HepG2 (cell line): ENCODE measurements at regions not wholly inside any gene's neighbourhood (a gene's known extent, or its start where the extent isn't known, plus 50 kb on each side); places are given as distances from the start of the nearest gene placed in this dataset.

Experiments
- ATAC-seq: fragments of 200-7000 bp; cut with Tn5 transposase; 3 replicates; pipeline ENCODE4 v1.9.1; 2020; ENCODE audit warnings: mild to moderate bottlenecking, moderate library complexity
- BruUV-seq: library from RNA; stranded (reverse); fragments of 400-500 nt; replicated peaks from 2 replicates; lab custom pipeline; 2021; lab: Mats Ljungman, UMichigan
- CTCF ChIA-PET: fragments of 300-600 bp; formaldehyde crosslinking; extraction: SDS; loops from one replicate; lab custom pipeline; 2021; ENCODE audit warnings: low total read pairs, inconsistent platforms, low intra/inter-chr PET ratio; lab: Yijun Ruan, JAX
- POLR2A ChIA-PET: fragments of 350-600 bp; sonication (Branson Sonifier 250); formaldehyde crosslinking; loops from one replicate; lab custom pipeline; 2020; ENCODE audit warnings: antibody characterized with exemption, inconsistent platforms; lab: Yijun Ruan, JAX
- DNase-seq: peaks from one replicate; pipeline ENCODE4 v3.0.0-alpha.2; 2015; ENCODE audit warnings: low spot score
- FAIRE-seq: peaks from 3 replicates; lab custom pipeline; 2011; peaks lifted over from hg19 to GRCh38; lab: Jason Lieb, UNC
- H2AFZ ChIP-seq: one replicate; pipeline ENCODE4 v1.6.1; 2011; ENCODE audit warnings: low read length, inconsistent platforms
- H3K27ac ChIP-seq: fragments of 300-600 bp; 3 replicates; pipeline ENCODE4 v1.8.0; 2011; ENCODE audit warnings: mixed run types, mild to moderate bottlenecking, mixed read lengths, low read length, inconsistent platforms; ENCODE audit not compliant: insufficient read depth; ENCODE audit errors: extremely low read length
- H3K27me3 ChIP-seq, 2 experiments: fragments of 200-600 bp in 1 of 2; 2 replicates in 1 of 2; 3 replicates in 1 of 2; pipeline versions ENCODE4 v1.6.0 to v1.8.0; 2011; ENCODE audit warnings: low read length in 2 of 2, mild to moderate bottlenecking in 2 of 2, moderate library complexity in 2 of 2, inconsistent platforms in 1 of 2; ENCODE audit not compliant: insufficient read depth in 2 of 2, control insufficient read depth in 1 of 2
- H3K36me3 ChIP-seq, 2 experiments: fragments of 200-600 bp in 1 of 2; replicated peaks in 1 of 2; 2 replicates in 1 of 2; 3 replicates in 1 of 2; pipeline versions ENCODE4 v1.5.1 to v1.8.0; 2011; ENCODE audit warnings: low read length in 2 of 2, inconsistent platforms in 1 of 2; ENCODE audit not compliant: insufficient read depth in 2 of 2, control insufficient read depth in 1 of 2
- H3K4me1 ChIP-seq: 2 replicates; pipeline ENCODE4 v1.5.1; 2012; ENCODE audit warnings: low read length, inconsistent platforms; ENCODE audit not compliant: insufficient read depth
- H3K4me2 ChIP-seq: 2 replicates; pipeline ENCODE4 v1.6.0; 2011; ENCODE audit warnings: low read depth, low read length, inconsistent platforms
- H3K4me3 ChIP-seq, 3 experiments: fragments of 200-600 bp in 1 of 3; sonication (generic), shearing (Covaris generic) in 1 of 3; replicated peaks in 1 of 3; 2 replicates each; pipeline ENCODE4 v1.5.1; 2011 to 2016; ENCODE audit warnings: low read length in 3 of 3, inconsistent platforms in 2 of 3, low read depth in 2 of 3, mild to moderate bottlenecking in 2 of 3, control low read depth in 1 of 3, mixed read lengths in 1 of 3; ENCODE audit not compliant: insufficient read depth in 1 of 3
- H3K79me2 ChIP-seq: one replicate; pipeline ENCODE4 v1.6.1; 2011; ENCODE audit warnings: low read length, inconsistent platforms; ENCODE audit not compliant: insufficient read depth
- H3K9ac ChIP-seq: 2 replicates; pipeline ENCODE4 v1.6.0; 2011; ENCODE audit warnings: mild to moderate bottlenecking, low read depth, low read length, inconsistent platforms; ENCODE audit not compliant: insufficient read depth
- H3K9me3 ChIP-seq: 2 replicates; pipeline ENCODE4 v1.5.1; 2012; ENCODE audit warnings: mild to moderate bottlenecking, low read length
- H4K20me1 ChIP-seq: 2 replicates; pipeline ENCODE4 v1.6.0; 2011; ENCODE audit warnings: inconsistent platforms, mild to moderate bottlenecking, low read length, moderate library complexity; ENCODE audit not compliant: insufficient read depth
- PREB ChIP-seq: sonication (generic); formaldehyde crosslinking; IDR thresholded peaks from 2 replicates; pipeline ENCODE4 v1.4.0; 2020; ENCODE audit warnings: missing genetic modification reagents
- SKIL ChIP-seq: sonication (generic); formaldehyde crosslinking; IDR thresholded peaks from 2 replicates; pipeline ENCODE4 v1.8.0; 2022; ENCODE audit warnings: missing genetic modification reagents, mild to moderate bottlenecking, moderate library complexity, borderline replicate concordance
- ZNF143 ChIP-seq: sonication (generic); formaldehyde crosslinking; IDR thresholded peaks from 2 replicates; pipeline ENCODE4 v1.4.0; 2020; ENCODE audit warnings: missing genetic modification reagents
- ZNF574 ChIP-seq: sonication (generic); formaldehyde crosslinking; IDR thresholded peaks from 2 replicates; pipeline ENCODE4 v1.4.0; 2020; ENCODE audit warnings: missing genetic modification reagents
- ZNF713 ChIP-seq: sonication (generic); formaldehyde crosslinking; IDR thresholded peaks from 2 replicates; pipeline ENCODE4 v1.4.0; 2020; ENCODE audit warnings: mild to moderate bottlenecking, missing genetic modification reagents
- WGBS: methylation state at CpG from one replicate; pipeline ENCODE4 v1.1.6; 2017; ENCODE audit warnings: low lambda C conversion rate; 5-methylcytosine and 5-hydroxymethylcytosine counted together
- in situ Hi-C: cut with HindIII; loops from 2 replicates; pipeline ENCODE4 v1.10.0; 2017; ENCODE audit warnings: low pct_unique_long_range_greater_than_20kb; ENCODE audit not compliant: extremely low pct_ligation_motif_present
- intact Hi-C: fragments of 100-400 bp; cut with micrococcal nuclease; formaldehyde crosslinking; loops from one replicate; pipeline ENCODE4 v1.10.0; 2022; ENCODE audit not compliant: unreplicated experiment

- TF ChIP-seq ZNF574: no peak
These were observed 164.4 kb downstream of the TSN start (continued) for GRCh38 chr2:121919803-121920202.

- Histone ChIP-seq H2AFZ (no peak overlapping the region), H3K4me2 (no peak overlapping the region), H3K9ac (no peak overlapping the region), H4K20me1 (no peaks in the 10 kb centered on the region), H3K9me3 (no peaks in the 10 kb centered on the region), H3K27me3 (peaks cover 0 to 18% of the 10 kb centered on the region in 2 experiments; a peak in 2 of 5 replicates), H3K4me1 (no peaks in the 10 kb centered on the region), H3K36me3 (no peaks in the 10 kb centered on the region), H3K79me2 (no peaks in the 10 kb centered on the region), H3K27ac (no peak overlapping the region), H3K4me3 (no peak overlapping the region)
- CTCF ChIA-PET: no interaction called here
- in situ Hi-C loops (no loop called here), intact Hi-C loops (no loop called here)
- POLR2A ChIA-PET: no interaction called here
- WGBS: 65% methylated on average over 4 of the region's 4 CpGs
- FAIRE-seq (no peak), DNase-seq (no peak), ATAC-seq (no peak)
- no TSS peak for BruUV-seq
- TF ChIP-seq SKIL: no peak
- TF ChIP-seq PREB (CRISPR knock-in tag): no peak
- no peak for TF ChIP-seq ZNF713 (CRISPR knock-in tag)
- TF ChIP-seq ZNF143 (CRISPR knock-in tag): no peak
These were observed 170.0 kb downstream of the TSN start for GRCh38 chr2:121925466-121925865.
